ENCODE measurements at regions not wholly inside any gene's neighbourhood (a gene's known extent, or its start where the extent isn't known, plus 50 kb on each side); places are given as distances from the start of the nearest gene placed in this dataset.

- H3K4me3 ChIP-seq (ENCODE audit: low read length), result no peak overlapping the region
- no peaks in the 10 kb centered on the region for H3K79me2 ChIP-seq (ENCODE audit: low read length)
- H3K4me2 ChIP-seq (ENCODE audit: low read depth, low read length), result no peak overlapping the region
- no peak for TF ChIP-seq EZH2 (optimal IDR thresholded peaks at IDR 0.05; ENCODE audit: low read depth, low read length)
- TF ChIP-seq EZH2phosphoT487 (IDR thresholded peaks at IDR 0.05; ENCODE audit: low read length), result no peak
- TF ChIP-seq, protein P1, sequence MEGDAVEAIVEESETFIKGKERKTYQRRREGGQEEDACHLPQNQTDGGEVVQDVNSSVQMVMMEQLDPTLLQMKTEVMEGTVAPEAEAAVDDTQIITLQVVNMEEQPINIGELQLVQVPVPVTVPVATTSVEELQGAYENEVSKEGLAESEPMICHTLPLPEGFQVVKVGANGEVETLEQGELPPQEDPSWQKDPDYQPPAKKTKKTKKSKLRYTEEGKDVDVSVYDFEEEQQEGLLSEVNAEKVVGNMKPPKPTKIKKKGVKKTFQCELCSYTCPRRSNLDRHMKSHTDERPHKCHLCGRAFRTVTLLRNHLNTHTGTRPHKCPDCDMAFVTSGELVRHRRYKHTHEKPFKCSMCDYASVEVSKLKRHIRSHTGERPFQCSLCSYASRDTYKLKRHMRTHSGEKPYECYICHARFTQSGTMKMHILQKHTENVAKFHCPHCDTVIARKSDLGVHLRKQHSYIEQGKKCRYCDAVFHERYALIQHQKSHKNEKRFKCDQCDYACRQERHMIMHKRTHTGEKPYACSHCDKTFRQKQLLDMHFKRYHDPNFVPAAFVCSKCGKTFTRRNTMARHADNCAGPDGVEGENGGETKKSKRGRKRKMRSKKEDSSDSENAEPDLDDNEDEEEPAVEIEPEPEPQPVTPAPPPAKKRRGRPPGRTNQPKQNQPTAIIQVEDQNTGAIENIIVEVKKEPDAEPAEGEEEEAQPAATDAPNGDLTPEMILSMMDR (IDR thresholded peaks at IDR 0.05; ENCODE audit: low read length), result no peak
- H3K9me3 ChIP-seq (replicated peaks; ENCODE audit: insufficient read depth, low read length), result no peaks in the 10 kb centered on the region
- H4K20me1 ChIP-seq (ENCODE audit: insufficient read depth, low read length), result no peaks in the 10 kb centered on the region
- H3K27me3 ChIP-seq (replicated peaks; ENCODE audit: insufficient read depth, low read length), result no peaks in the 10 kb centered on the region
- H3K4me1 ChIP-seq (ENCODE audit: low read length), result no peaks in the 10 kb centered on the region
- no peak for DNase-seq
- H3K9me2 ChIP-seq (replicated peaks; ENCODE audit: insufficient read depth, low read length), result no peaks in the 10 kb centered on the region
- H3K36me3 ChIP-seq (replicated peaks; ENCODE audit: insufficient read depth, low read length), result no peaks in the 10 kb centered on the region
- no peak overlapping the region for H3K27ac ChIP-seq (ENCODE audit: low read length)
- H3K9ac ChIP-seq (ENCODE audit: low read length), result no peak overlapping the region
- H3F3A ChIP-seq (ENCODE audit: insufficient read depth, low read length), result no peaks in the 10 kb centered on the region
- no peak overlapping the region for H2AFZ ChIP-seq (ENCODE audit: low read length)
Observed at GRCh38 chr16:64826374-64826773, 295.5 kb downstream of the CDH11 start.

DNA sequence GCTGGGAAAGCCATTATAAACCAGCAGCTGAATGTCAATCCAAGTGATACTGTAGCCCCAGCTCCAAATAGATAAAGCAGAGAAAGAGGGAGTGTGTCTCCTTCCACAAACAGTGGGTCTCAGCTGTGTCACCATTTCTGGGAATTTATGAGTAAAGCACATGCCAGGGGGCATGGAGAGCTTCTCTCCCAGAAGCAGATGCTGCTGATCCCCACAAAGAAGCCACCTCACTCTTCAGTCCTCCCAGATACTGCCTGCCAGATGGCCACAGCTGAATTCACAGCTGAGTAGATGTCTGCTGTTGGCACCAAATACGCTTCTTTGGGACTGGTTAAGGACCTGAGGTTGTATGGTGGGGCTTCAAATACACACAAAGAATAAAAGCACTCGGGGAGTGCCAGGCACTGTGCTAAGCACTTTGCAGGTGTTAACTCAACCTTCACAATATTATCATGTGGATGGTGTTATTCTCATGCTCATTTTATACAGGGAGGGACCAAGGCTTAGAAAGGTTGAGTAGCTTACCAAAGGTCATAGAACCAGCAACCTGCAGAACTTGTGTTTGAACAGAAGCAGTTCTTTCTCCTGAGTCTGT, 298.3 kb downstream of the CDH11 start:
- no peaks in the 10 kb centered on the region for H3K9me2 ChIP-seq (replicated peaks; ENCODE audit: insufficient read depth, low read length)
- TF ChIP-seq, protein P1 (IDR thresholded peaks at IDR 0.05; ENCODE audit: low read length), result no peak
- TF ChIP-seq EZH2phosphoT487 (IDR thresholded peaks at IDR 0.05; ENCODE audit: low read length) (no peak), EZH2 (optimal IDR thresholded peaks at IDR 0.05; ENCODE audit: low read depth, low read length) (no peak)
- no peaks in the 10 kb centered on the region for H3K4me1 ChIP-seq (ENCODE audit: low read length)
- H3F3A ChIP-seq (ENCODE audit: insufficient read depth, low read length), result no peaks in the 10 kb centered on the region
- H3K27ac ChIP-seq (ENCODE audit: low read length), result no peak overlapping the region
- DNase-seq, result no peak
- H3K4me3 ChIP-seq (ENCODE audit: low read length), result no peak overlapping the region
- H2AFZ ChIP-seq (ENCODE audit: low read length), result no peak overlapping the region
- no peaks in the 10 kb centered on the region for H4K20me1 ChIP-seq (ENCODE audit: insufficient read depth, low read length)
- H3K4me2 ChIP-seq (ENCODE audit: low read depth, low read length), result no peak overlapping the region
- H3K27me3 ChIP-seq (replicated peaks; ENCODE audit: insufficient read depth, low read length), result no peaks in the 10 kb centered on the region
- no peak overlapping the region for H3K9ac ChIP-seq (ENCODE audit: low read length)
- H3K36me3 ChIP-seq (replicated peaks; ENCODE audit: insufficient read depth, low read length), result no peaks in the 10 kb centered on the region
- H3K9me3 ChIP-seq (replicated peaks; ENCODE audit: insufficient read depth, low read length), result no peaks in the 10 kb centered on the region
- no peaks in the 10 kb centered on the region for H3K79me2 ChIP-seq (ENCODE audit: low read length)

DNA sequence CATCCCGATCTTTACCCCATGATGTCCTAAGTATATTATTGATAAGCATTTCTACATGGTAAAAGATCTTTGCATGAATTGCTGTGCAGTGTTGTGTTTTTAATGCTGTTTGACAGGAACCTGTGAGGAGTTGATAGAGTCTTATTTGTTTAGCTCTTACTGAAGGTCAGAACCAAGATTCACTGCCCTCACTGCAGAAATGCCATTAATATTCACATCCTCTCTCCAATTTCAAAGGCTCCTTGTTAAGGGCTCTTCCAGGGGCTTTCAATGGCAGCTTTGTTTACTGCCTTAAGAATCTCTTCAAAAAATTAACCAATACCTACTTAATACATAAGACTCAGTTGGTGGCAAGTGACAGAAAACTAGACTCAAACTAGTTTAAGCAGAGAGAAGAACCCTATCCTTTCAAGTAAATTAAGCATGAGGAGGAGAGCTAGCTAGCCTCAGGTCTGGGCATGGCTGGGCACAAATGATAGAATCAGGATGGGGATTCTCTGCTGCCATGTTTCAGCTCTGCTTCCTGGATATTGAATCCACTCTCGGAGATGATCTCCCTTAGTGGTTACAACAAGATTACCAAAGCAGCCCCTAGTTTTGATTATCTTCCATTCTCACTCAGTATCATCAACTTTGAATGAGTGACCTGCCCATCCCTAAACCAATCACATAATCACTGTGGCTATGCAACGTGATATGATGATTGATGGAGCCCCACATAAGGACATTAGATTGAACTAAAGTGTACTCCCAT, 311.8 kb downstream of the CDH11 start:
- no peaks in the 10 kb centered on the region for H3K9me3 ChIP-seq (replicated peaks; ENCODE audit: insufficient read depth, low read length)
- H4K20me1 ChIP-seq (ENCODE audit: insufficient read depth, low read length), result no peaks in the 10 kb centered on the region
- no peaks in the 10 kb centered on the region for H3K36me3 ChIP-seq (replicated peaks; ENCODE audit: insufficient read depth, low read length)
- H3K79me2 ChIP-seq (ENCODE audit: low read length), result no peaks in the 10 kb centered on the region
- H3K4me2 ChIP-seq (ENCODE audit: low read depth, low read length), result no peak overlapping the region
- no peaks in the 10 kb centered on the region for H3K4me1 ChIP-seq (ENCODE audit: low read length)
- no peaks in the 10 kb centered on the region for H3K27me3 ChIP-seq (replicated peaks; ENCODE audit: insufficient read depth, low read length)
- no peak overlapping the region for H3K9ac ChIP-seq (ENCODE audit: low read length)
- H3K27ac ChIP-seq (ENCODE audit: low read length), result no peak overlapping the region
- DNase-seq, result no peak
- no peak for TF ChIP-seq EZH2 (optimal IDR thresholded peaks at IDR 0.05; ENCODE audit: low read depth, low read length)
- TF ChIP-seq, protein P1 (IDR thresholded peaks at IDR 0.05; ENCODE audit: low read length), result no peak
- TF ChIP-seq EZH2phosphoT487 (IDR thresholded peaks at IDR 0.05; ENCODE audit: low read length), result no peak
- H3K9me2 ChIP-seq (replicated peaks; ENCODE audit: insufficient read depth, low read length), result no peaks in the 10 kb centered on the region
- H2AFZ ChIP-seq (ENCODE audit: low read length), result no peak overlapping the region
- no peak overlapping the region for H3K4me3 ChIP-seq (ENCODE audit: low read length)
- no peaks in the 10 kb centered on the region for H3F3A ChIP-seq (ENCODE audit: insufficient read depth, low read length)
